ENCODE measurements at regions not wholly inside any gene's neighbourhood (a gene's known extent, or its start where the extent isn't known, plus 50 kb on each side); places are given as distances from the start of the nearest gene placed in this dataset.

- no peak for ATAC-seq (ENCODE audit: low read depth)
- Mint-ChIP-seq H3K4me1 (no peaks in the 10 kb centered on the region), H3K9me3 (no peaks in the 10 kb centered on the region), H3K4me3 (no peak overlapping the region), H3K27me3 (peaks cover 14% of the 10 kb centered on the region), H3K36me3 (ENCODE audit: low read depth) (no peaks in the 10 kb centered on the region), H3K27ac (no peak overlapping the region)
- TF ChIP-seq CTCF (IDR thresholded peaks at IDR 0.05) = no peak
- ChIA-PET CTCF (no interaction called here), POLR2A (no interaction called here)
- DNase-seq = no peak
- intact Hi-C loops (cut with micrococcal nuclease) = no loop called here
Measured at GRCh38 chr7:133140994-133141595, 59.2 kb upstream of the CHCHD3 start.

GRCh38 chr7:133150760-133151159 lies 68.9 kb upstream of the CHCHD3 start:
- DNase-seq (no peak), ATAC-seq (ENCODE audit: low read depth) (no peak)
- ChIA-PET CTCF (no interaction called here), POLR2A (no interaction called here)
- intact Hi-C loops (cut with micrococcal nuclease) = no loop called here
- H3K4me1 Mint-ChIP-seq = no peaks in the 10 kb centered on the region
- no peak overlapping the region for H3K4me3 Mint-ChIP-seq
- H3K9me3 Mint-ChIP-seq = peaks cover 2% of the 10 kb centered on the region
- no peak for TF ChIP-seq CTCF (IDR thresholded peaks at IDR 0.05)
- H3K27me3 Mint-ChIP-seq = peaks cover 12% of the 10 kb centered on the region
- H3K27ac Mint-ChIP-seq = no peak overlapping the region
- no peaks in the 10 kb centered on the region for H3K36me3 Mint-ChIP-seq (ENCODE audit: low read depth)

GRCh38 chr7:133152875-133153274 lies 71.0 kb upstream of the CHCHD3 start:
- no peak overlapping the region for H3K27ac Mint-ChIP-seq
- H3K27me3 Mint-ChIP-seq = peaks cover 15% of the 10 kb centered on the region
- no peak overlapping the region for H3K4me3 Mint-ChIP-seq
- CTCF ChIA-PET = no interaction called here
- peaks cover 3% of the 10 kb centered on the region for H3K9me3 Mint-ChIP-seq
- ATAC-seq (ENCODE audit: low read depth) (no peak), DNase-seq (no peak)
- POLR2A ChIA-PET = no interaction called here
- no peak for TF ChIP-seq CTCF (IDR thresholded peaks at IDR 0.05)
- intact Hi-C loops (cut with micrococcal nuclease) = no loop called here
- H3K4me1 Mint-ChIP-seq = no peaks in the 10 kb centered on the region
- H3K36me3 Mint-ChIP-seq (ENCODE audit: low read depth) = no peaks in the 10 kb centered on the region

GRCh38 chr7:133155146-133155545 lies 73.3 kb upstream of the CHCHD3 start:
- ATAC-seq (ENCODE audit: low read depth) = no peak
- H3K4me1 Mint-ChIP-seq = no peaks in the 10 kb centered on the region
- POLR2A ChIA-PET = no interaction called here
- H3K36me3 Mint-ChIP-seq (ENCODE audit: low read depth) = no peaks in the 10 kb centered on the region
- DNase-seq = no peak
- no peak overlapping the region for H3K27ac Mint-ChIP-seq
- H3K4me3 Mint-ChIP-seq = no peak overlapping the region
- peaks cover 3% of the 10 kb centered on the region for H3K9me3 Mint-ChIP-seq
- intact Hi-C loops (cut with micrococcal nuclease) = no loop called here
- CTCF ChIA-PET = no interaction called here
- TF ChIP-seq CTCF (IDR thresholded peaks at IDR 0.05) = no peak
- peaks cover 14% of the 10 kb centered on the region for H3K27me3 Mint-ChIP-seq

- no peak overlapping the region for H3K4me3 Mint-ChIP-seq
- no peak for TF ChIP-seq CTCF (IDR thresholded peaks at IDR 0.05)
- H3K27me3 Mint-ChIP-seq = peaks cover 12% of the 10 kb centered on the region
- H3K9me3 Mint-ChIP-seq = peaks cover 3% of the 10 kb centered on the region
- POLR2A ChIA-PET = no interaction called here
- ATAC-seq (ENCODE audit: low read depth) (no peak), DNase-seq (no peak)
- CTCF ChIA-PET = no interaction called here
- no peak overlapping the region for H3K27ac Mint-ChIP-seq
- intact Hi-C loops (cut with micrococcal nuclease) = no loop called here
- no peaks in the 10 kb centered on the region for H3K4me1 Mint-ChIP-seq
- H3K36me3 Mint-ChIP-seq (ENCODE audit: low read depth) = no peaks in the 10 kb centered on the region
Measured at GRCh38 chr7:133155642-133156041, 73.8 kb upstream of the CHCHD3 start.
